SK-N-SH (cell line): ENCODE measurements at regions not wholly inside any gene's neighbourhood (a gene's known extent, or its start where the extent isn't known, plus 50 kb on each side); places are given as distances from the start of the nearest gene placed in this dataset.

Experiments used
- CTCF ChIP-seq: fragments of 200-600 bp; sonication (generic); IDR thresholded peaks from 2 replicates; pipeline ENCODE4 v1.6.1; 2017; ENCODE audit warnings: antibody characterized with exemption, mild to moderate bottlenecking, moderate library complexity
- EP300 ChIP-seq, 2 experiments: IDR thresholded peaks; 2 replicates each; pipeline versions ENCODE4 v1.4.0 to v1.6.1; 2012; ENCODE audit warnings: borderline replicate concordance in 1 of 2, low read depth in 1 of 2, low read length in 1 of 2
- EZH2phosphoT487 ChIP-seq: fragments of 200-600 bp; sonication (generic); IDR thresholded peaks from 2 replicates; pipeline ENCODE4 v1.6.1; 2017; ENCODE audit warnings: low read depth, mixed run types, mild to moderate bottlenecking, antibody characterized with exemption, moderate library complexity, borderline replicate concordance
- JUND ChIP-seq: IDR thresholded peaks from 2 replicates; pipeline ENCODE4 v1.4.0; 2012
- POLR2AphosphoS5 ChIP-seq: IDR thresholded peaks from 2 replicates; pipeline ENCODE4 v1.6.1; 2012; ENCODE audit warnings: low read depth, low read length
- SIN3A ChIP-seq: IDR thresholded peaks from 2 replicates; pipeline ENCODE4 v1.6.1; 2012; ENCODE audit warnings: low read depth, mild to moderate bottlenecking, low read length, moderate library complexity, borderline replicate concordance
- TF ChIP-seq, protein P1 (sequence below): IDR thresholded peaks from 2 replicates; pipeline ENCODE4; 2012

GRCh38 chr1:25003000-25003399 is 72.9 kb upstream of the RUNX3 start:
- TF ChIP-seq EZH2phosphoT487 (no peak), POLR2AphosphoS5 (no peak), CTCF (no peak), SIN3A (no peak), JUND (no peak), EP300 (IDR thresholded peaks at IDR 0.05; ENCODE audit: borderline replicate concordance in 1 of 2, low read depth in 1 of 2, low read length in 1 of 2) (no peak)
- TF ChIP-seq, protein P1, sequence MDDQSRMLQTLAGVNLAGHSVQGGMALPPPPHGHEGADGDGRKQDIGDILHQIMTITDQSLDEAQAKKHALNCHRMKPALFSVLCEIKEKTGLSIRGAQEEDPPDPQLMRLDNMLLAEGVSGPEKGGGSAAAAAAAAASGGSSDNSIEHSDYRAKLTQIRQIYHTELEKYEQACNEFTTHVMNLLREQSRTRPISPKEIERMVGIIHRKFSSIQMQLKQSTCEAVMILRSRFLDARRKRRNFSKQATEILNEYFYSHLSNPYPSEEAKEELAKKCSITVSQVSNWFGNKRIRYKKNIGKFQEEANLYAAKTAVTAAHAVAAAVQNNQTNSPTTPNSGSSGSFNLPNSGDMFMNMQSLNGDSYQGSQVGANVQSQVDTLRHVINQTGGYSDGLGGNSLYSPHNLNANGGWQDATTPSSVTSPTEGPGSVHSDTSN, result no peak
